Effector memory CD4-positive, alpha-beta T cell (primary cell): ENCODE measurements at regions not wholly inside any gene's neighbourhood (a gene's known extent, or its start where the extent isn't known, plus 50 kb on each side); places are given as distances from the start of the nearest gene placed in this dataset.
"Not testable (repeated sequence)": the region's sequence is repeated elsewhere in the genome, so short reads cannot be mapped to it uniquely, and the experiment has no call there.

Experiments used
- DNase-seq, 3 donors: peaks; one replicate each; pipeline ENCODE4 v3.0.0-alpha.2; 2020
- H3K27ac ChIP-seq: 2 replicates; pipeline ENCODE4 v1.7.0; 2013; ENCODE audit warnings: mild to moderate bottlenecking, low read length, moderate library complexity; ENCODE audit not compliant: insufficient read depth, poor library complexity, severe bottlenecking
- H3K27me3 ChIP-seq: replicated peaks from 2 replicates; pipeline ENCODE4 v1.7.0; 2013; ENCODE audit warnings: mild to moderate bottlenecking, low read length; ENCODE audit not compliant: insufficient read depth, control insufficient read depth, poor library complexity, severe bottlenecking
- H3K36me3 ChIP-seq: 2 replicates; pipeline ENCODE4 v1.7.0; 2013; ENCODE audit warnings: mild to moderate bottlenecking, low read length, moderate library complexity; ENCODE audit not compliant: control insufficient read depth, insufficient read depth
- H3K4me1 ChIP-seq: 2 replicates; pipeline ENCODE4 v1.7.0; 2013; ENCODE audit warnings: low read length, mild to moderate bottlenecking; ENCODE audit not compliant: control insufficient read depth, insufficient read depth, poor library complexity, severe bottlenecking
- H3K4me3 ChIP-seq: 2 replicates; pipeline ENCODE4 v1.7.0; 2013; ENCODE audit warnings: low read length, low read depth, mild to moderate bottlenecking; ENCODE audit not compliant: insufficient read depth, poor library complexity, severe bottlenecking
- H3K9me3 ChIP-seq: 2 replicates; pipeline ENCODE4 v1.7.0; 2013; ENCODE audit warnings: mild to moderate bottlenecking, low read length, moderate library complexity; ENCODE audit not compliant: control insufficient read depth

GRCh38 chr2:16729335-16729734 is 63.7 kb upstream of the CYRIA start:
- no peaks in the 10 kb centered on the region for H3K9me3 ChIP-seq
- no peak overlapping the region for H3K27ac ChIP-seq
- no peak for DNase-seq
- no peak overlapping the region for H3K4me3 ChIP-seq
- H3K36me3 ChIP-seq, result no peaks in the 10 kb centered on the region
- H3K27me3 ChIP-seq, result no peaks in the 10 kb centered on the region
- H3K4me1 ChIP-seq, result no peaks in the 10 kb centered on the region

- Histone ChIP-seq H3K4me3 (no peak overlapping the region), H3K27me3 (no peaks in the 10 kb centered on the region), H3K9me3 (no peaks in the 10 kb centered on the region), H3K4me1 (no peaks in the 10 kb centered on the region), H3K36me3 (no peaks in the 10 kb centered on the region), H3K27ac (no peak overlapping the region)
- no peak for DNase-seq
Observed at GRCh38 chr2:16728351-16729136, 62.9 kb upstream of the CYRIA start.

- H3K4me3 ChIP-seq, H3K9me3 ChIP-seq, H3K27ac ChIP-seq, H3K36me3 ChIP-seq, H3K27me3 ChIP-seq, H3K4me1 ChIP-seq, DNase-seq: not testable (repeated sequence)
Observed at GRCh38 chr2:16727849-16728248, 62.2 kb upstream of the CYRIA start.

GRCh38 chr2:16727256-16727655 is 61.6 kb upstream of the CYRIA start:
- H3K36me3 ChIP-seq, result no peaks in the 10 kb centered on the region
- H3K4me1 ChIP-seq, result no peaks in the 10 kb centered on the region
- no peak overlapping the region for H3K4me3 ChIP-seq
- H3K27ac ChIP-seq, result no peak overlapping the region
- H3K27me3 ChIP-seq, result no peaks in the 10 kb centered on the region
- no peaks in the 10 kb centered on the region for H3K9me3 ChIP-seq
- DNase-seq, result no peak

- Histone ChIP-seq H3K27ac (no peak overlapping the region), H3K4me3 (no peak overlapping the region), H3K4me1 (no peaks in the 10 kb centered on the region), H3K9me3 (no peaks in the 10 kb centered on the region), H3K27me3 (no peaks in the 10 kb centered on the region), H3K36me3 (no peaks in the 10 kb centered on the region)
- no peak for DNase-seq
Observed at GRCh38 chr2:16726577-16726976, 60.9 kb upstream of the CYRIA start.

- no peak for DNase-seq
- Histone ChIP-seq H3K4me3 (no peak overlapping the region), H3K27me3 (no peaks in the 10 kb centered on the region), H3K9me3 (no peaks in the 10 kb centered on the region), H3K27ac (no peak overlapping the region), H3K4me1 (no peaks in the 10 kb centered on the region), H3K36me3 (no peaks in the 10 kb centered on the region)
Observed at GRCh38 chr2:16726147-16726546, 60.5 kb upstream of the CYRIA start.

GRCh38 chr2:16725549-16725948 is 59.9 kb upstream of the CYRIA start:
- Histone ChIP-seq H3K9me3 (no peaks in the 10 kb centered on the region), H3K27ac (no peak overlapping the region), H3K4me3 (no peak overlapping the region), H3K27me3 (no peaks in the 10 kb centered on the region), H3K36me3 (no peaks in the 10 kb centered on the region), H3K4me1 (no peaks in the 10 kb centered on the region)
- no peak for DNase-seq

- H3K27ac ChIP-seq, result no peak overlapping the region
- no peaks in the 10 kb centered on the region for H3K27me3 ChIP-seq
- H3K4me1 ChIP-seq, result no peaks in the 10 kb centered on the region
- no peak overlapping the region for H3K4me3 ChIP-seq
- H3K36me3 ChIP-seq, result no peaks in the 10 kb centered on the region
- DNase-seq, result no peak
- no peaks in the 10 kb centered on the region for H3K9me3 ChIP-seq
Observed at GRCh38 chr2:16722677-16723076, 57.0 kb upstream of the CYRIA start.

GRCh38 chr2:16722126-16722525 is 56.5 kb upstream of the CYRIA start:
- Histone ChIP-seq H3K4me3 (no peak overlapping the region), H3K27ac (no peak overlapping the region), H3K27me3 (no peaks in the 10 kb centered on the region), H3K4me1 (no peaks in the 10 kb centered on the region), H3K36me3 (no peaks in the 10 kb centered on the region), H3K9me3 (no peaks in the 10 kb centered on the region)
- DNase-seq, result no peak

GRCh38 chr2:16721529-16721928 is 55.9 kb upstream of the CYRIA start:
- not testable (repeated sequence) for DNase-seq, H3K9me3 ChIP-seq, H3K27ac ChIP-seq, H3K36me3 ChIP-seq, H3K27me3 ChIP-seq, H3K4me1 ChIP-seq, H3K4me3 ChIP-seq
